Neural cell (in vitro differentiated cells): ENCODE measurements at regions not wholly inside any gene's neighbourhood (a gene's known extent, or its start where the extent isn't known, plus 50 kb on each side); places are given as distances from the start of the nearest gene placed in this dataset.

Source experiments
- H2AFZ ChIP-seq: fragments of 200-600, 300-800 bp; sonication (generic), shearing (Covaris generic); 2 replicates; pipeline ENCODE4 v1.6.0; 2014; ENCODE audit warnings: low read depth, mild to moderate bottlenecking, antibody characterized with exemption, low read length, moderate library complexity
- H3F3A ChIP-seq: fragments of 200-600 bp; shearing (Covaris generic); 2 replicates; pipeline ENCODE4 v1.6.1; 2016; ENCODE audit warnings: mild to moderate bottlenecking, moderate library complexity, mixed read lengths, antibody characterized with exemption, low read length; ENCODE audit not compliant: insufficient read depth, poor library complexity, severe bottlenecking
- H3K27ac ChIP-seq: fragments of 200-600, 300-800 bp; sonication (generic), shearing (Covaris generic); 2 replicates; pipeline ENCODE4 v1.5.1; 2014; ENCODE audit warnings: mild to moderate bottlenecking, low read length, moderate library complexity
- H3K27me3 ChIP-seq: fragments of 300-800, 200-600 bp; sonication (generic), shearing (Covaris generic); 2 replicates; pipeline ENCODE4 v1.6.0; 2014; ENCODE audit warnings: mild to moderate bottlenecking, low read depth, low read length, moderate library complexity; ENCODE audit not compliant: insufficient read depth
- H3K36me3 ChIP-seq: fragments of 300-800, 200-600 bp; sonication (generic), shearing (Covaris generic); 2 replicates; pipeline ENCODE4 v1.5.1; 2014; ENCODE audit warnings: mild to moderate bottlenecking, antibody characterized with exemption, low read length, moderate library complexity; ENCODE audit not compliant: insufficient read depth
- H3K4me2 ChIP-seq: fragments of 300-800, 200-600 bp; sonication (generic), shearing (Covaris generic); 2 replicates; pipeline ENCODE4 v1.6.0; 2014; ENCODE audit warnings: mild to moderate bottlenecking, low read length
- H3K4me3 ChIP-seq: fragments of 300-800, 200-600 bp; sonication (generic), shearing (Covaris generic); 2 replicates; pipeline ENCODE4 v1.5.1; 2014; ENCODE audit warnings: mild to moderate bottlenecking, low read length, moderate library complexity
- H3K79me2 ChIP-seq: fragments of 200-600 bp; shearing (Covaris generic); replicated peaks from 2 replicates; pipeline ENCODE4 v1.6.0; 2014; ENCODE audit warnings: mild to moderate bottlenecking, low read length, moderate library complexity; ENCODE audit not compliant: insufficient read depth
- H3K9ac ChIP-seq: fragments of 300-800, 200-600 bp; sonication (generic), shearing (Covaris generic); 2 replicates; pipeline ENCODE4 v1.6.1; 2016; ENCODE audit warnings: mild to moderate bottlenecking, low read length, mixed read lengths
- H3K9me2 ChIP-seq: fragments of 200-600 bp; shearing (Covaris generic); 2 replicates; pipeline ENCODE4 v1.6.1; 2016; ENCODE audit warnings: mild to moderate bottlenecking, low read length, mixed read lengths; ENCODE audit not compliant: insufficient read depth
- H3K9me3 ChIP-seq: fragments of 200-600, 300-800 bp; sonication (generic), shearing (Covaris generic); 2 replicates; pipeline ENCODE4 v1.6.1; 2016; ENCODE audit warnings: mild to moderate bottlenecking, mixed run types, low read length, moderate library complexity, mixed read lengths
- H4K20me1 ChIP-seq: fragments of 200-600 bp; shearing (Covaris generic); 2 replicates; pipeline ENCODE4 v1.6.1; 2016; ENCODE audit warnings: mild to moderate bottlenecking, mixed run types; ENCODE audit not compliant: insufficient read depth
- CTCF ChIP-seq: fragments of 450-650 bp; IDR thresholded peaks from 2 replicates; pipeline ENCODE4 v1.5.1; 2014; ENCODE audit warnings: antibody characterized with exemption, mild to moderate bottlenecking, moderate library complexity; ENCODE audit not compliant: poor library complexity, severe bottlenecking
- EP300 ChIP-seq: fragments of 450-650 bp; conservative IDR thresholded peaks from 2 replicates; pipeline ENCODE4 v1.6.1; 2014; ENCODE audit warnings: antibody characterized with exemption, mild to moderate bottlenecking, moderate library complexity; ENCODE audit not compliant: poor library complexity, severe bottlenecking
- EZH2 ChIP-seq: fragments of 200-600, 300-800 bp; shearing (Covaris generic), sonication (generic); IDR thresholded peaks from 2 replicates; pipeline ENCODE4 v1.6.1; 2014; ENCODE audit warnings: antibody characterized with exemption, low read length, borderline replicate concordance, mild to moderate bottlenecking; ENCODE audit not compliant: insufficient read depth, poor library complexity, severe bottlenecking
- MXI1 ChIP-seq: fragments of 450-650 bp; conservative IDR thresholded peaks from 2 replicates; pipeline ENCODE4 v1.6.1; 2014; ENCODE audit warnings: antibody characterized with exemption, mild to moderate bottlenecking; ENCODE audit not compliant: poor library complexity, severe bottlenecking
- POLR2AphosphoS5 ChIP-seq: IDR thresholded peaks from 2 replicates; pipeline ENCODE4 v1.6.1; 2012
- RAD21 ChIP-seq: fragments of 450-650 bp; conservative IDR thresholded peaks from 2 replicates; pipeline ENCODE4 v1.6.1; 2014; ENCODE audit warnings: antibody characterized with exemption, mild to moderate bottlenecking, moderate library complexity
- REST ChIP-seq: IDR thresholded peaks from 2 replicates; pipeline ENCODE4 v1.6.1; 2012; ENCODE audit warnings: borderline replicate concordance
- SMC3 ChIP-seq: fragments of 450-650 bp; conservative IDR thresholded peaks from 2 replicates; pipeline ENCODE4 v1.6.1; 2014; ENCODE audit warnings: antibody characterized with exemption, mild to moderate bottlenecking, moderate library complexity; ENCODE audit not compliant: poor library complexity
- TAF1 ChIP-seq: IDR thresholded peaks from 2 replicates; pipeline ENCODE4 v1.6.1; 2012; ENCODE audit warnings: low read depth

- no peak overlapping the region for H3K27ac ChIP-seq
- no peaks in the 10 kb centered on the region for H3K79me2 ChIP-seq
- no peaks in the 10 kb centered on the region for H3F3A ChIP-seq
- H3K9ac ChIP-seq: no peak overlapping the region
- H3K9me2 ChIP-seq: no peaks in the 10 kb centered on the region
- no peak overlapping the region for H2AFZ ChIP-seq
- no peak for TF ChIP-seq SMC3
- no peak for TF ChIP-seq REST
- no peak for TF ChIP-seq EP300
- TF ChIP-seq TAF1: no peak
- H3K4me3 ChIP-seq: no peak overlapping the region
- H3K27me3 ChIP-seq: no peaks in the 10 kb centered on the region
- no peak overlapping the region for H3K4me2 ChIP-seq
- H3K36me3 ChIP-seq: no peaks in the 10 kb centered on the region
- H4K20me1 ChIP-seq: no peaks in the 10 kb centered on the region
- no peaks in the 10 kb centered on the region for H3K9me3 ChIP-seq
These were observed 147.0 kb downstream of the PSAT1 start for GRCh38 chr9:78443946-78444345.

- H3K4me3 ChIP-seq: no peak overlapping the region
- no peaks in the 10 kb centered on the region for H3K27me3 ChIP-seq
- no peaks in the 10 kb centered on the region for H4K20me1 ChIP-seq
- TF ChIP-seq POLR2AphosphoS5 (peak; percentile 78), SMC3 (no peak), TAF1 (no peak), EP300 (peak; percentile 84), CTCF (no peak), MXI1 (no peak), RAD21 (no peak), EZH2 (no peak), REST (no peak)
- H3K9ac ChIP-seq: no peak overlapping the region
- H3K9me2 ChIP-seq: no peaks in the 10 kb centered on the region
- H3K27ac ChIP-seq: no peak overlapping the region
- no peaks in the 10 kb centered on the region for H3K79me2 ChIP-seq
- H3K9me3 ChIP-seq: no peaks in the 10 kb centered on the region
- H3F3A ChIP-seq: no peaks in the 10 kb centered on the region
- H3K36me3 ChIP-seq: no peaks in the 10 kb centered on the region
- no peak overlapping the region for H2AFZ ChIP-seq
- H3K4me2 ChIP-seq: no peak overlapping the region
These were observed 152.2 kb downstream of the PSAT1 start for GRCh38 chr9:78448960-78449673.
